ENCODE measurements at regions not wholly inside any gene's neighbourhood (a gene's known extent, or its start where the extent isn't known, plus 50 kb on each side); places are given as distances from the start of the nearest gene placed in this dataset.

GRCh38 chr18:75548353-75548905 is 120.9 kb upstream of the SMIM21 start:
- no peak overlapping the region for H3K4me3 ChIP-seq (ENCODE audit: low read depth, low read length)
- DNase-seq (ENCODE audit: low read depth): no peak

DNA sequence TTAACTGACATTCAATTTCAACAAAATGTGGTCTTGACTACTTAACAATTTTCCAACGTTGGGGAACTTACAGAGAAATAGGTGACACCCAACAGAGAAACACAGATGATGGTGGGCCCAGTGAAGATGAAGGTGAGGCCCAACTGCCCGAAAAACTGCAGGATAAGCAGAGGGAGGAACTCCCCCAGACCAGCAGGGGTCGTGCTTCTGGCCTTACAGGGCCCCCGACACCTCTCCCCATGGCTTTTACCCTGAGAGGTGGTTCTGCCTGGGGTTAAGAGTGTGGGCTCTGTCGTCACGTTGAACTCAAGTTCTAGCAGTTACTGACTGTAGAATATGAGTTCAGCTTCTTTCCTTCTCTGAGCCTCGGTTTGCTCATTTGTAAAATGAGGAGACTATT is 119.5 kb upstream of the SMIM21 start:
- H3K4me3 ChIP-seq (ENCODE audit: low read depth, low read length): no peak overlapping the region
- no peak for DNase-seq (ENCODE audit: low read depth)

DNA sequence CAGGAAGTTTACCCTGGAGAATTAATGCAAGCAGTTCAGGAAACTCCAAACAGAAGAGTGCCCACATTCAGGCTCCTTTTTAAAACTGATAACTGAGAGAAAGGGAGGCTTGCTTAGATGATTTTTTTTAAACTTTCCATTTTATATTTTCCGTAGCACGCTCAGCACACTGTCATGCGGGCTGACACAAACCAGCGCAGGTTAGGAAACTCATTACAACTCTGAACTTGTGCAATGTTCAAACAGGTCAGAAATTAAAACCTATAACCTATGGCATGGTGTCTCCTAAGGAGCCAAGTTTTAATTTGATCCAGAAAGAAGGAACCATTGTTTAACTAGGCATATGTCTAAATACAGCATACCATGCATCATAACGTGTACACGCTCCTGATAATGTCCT is 117.7 kb upstream of the SMIM21 start:
- no peak overlapping the region for H3K4me3 ChIP-seq (ENCODE audit: low read depth, low read length)
- DNase-seq (ENCODE audit: low read depth): no peak

GRCh38 chr18:75544496-75544895 is 117.0 kb upstream of the SMIM21 start:
- DNase-seq (ENCODE audit: low read depth): peak; percentile 13
- no peak overlapping the region for H3K4me3 ChIP-seq (ENCODE audit: low read depth, low read length)

DNA sequence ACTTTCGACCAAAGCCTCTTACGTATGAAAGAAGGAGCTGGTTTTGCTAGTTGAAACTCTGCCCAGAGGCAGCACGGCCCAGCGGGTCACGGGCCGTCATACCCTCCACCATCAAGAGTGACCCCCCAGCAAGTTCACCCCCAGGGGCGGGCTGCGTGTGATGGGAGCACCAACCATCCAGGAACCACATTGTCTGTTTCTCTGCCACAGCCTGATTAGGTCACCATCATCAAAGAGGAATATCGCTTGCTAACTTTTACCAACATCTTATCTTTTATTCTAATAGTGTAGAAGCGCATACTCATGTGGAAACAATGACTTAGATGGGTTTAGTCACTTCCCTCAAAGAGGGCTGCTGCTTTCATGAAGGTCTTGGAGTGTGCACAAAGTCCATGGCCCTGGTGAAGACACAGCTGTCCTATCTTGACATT is 116.6 kb upstream of the SMIM21 start:
- no peak overlapping the region for H3K4me3 ChIP-seq (ENCODE audit: low read depth, low read length)
- DNase-seq (ENCODE audit: low read depth): no peak

DNA sequence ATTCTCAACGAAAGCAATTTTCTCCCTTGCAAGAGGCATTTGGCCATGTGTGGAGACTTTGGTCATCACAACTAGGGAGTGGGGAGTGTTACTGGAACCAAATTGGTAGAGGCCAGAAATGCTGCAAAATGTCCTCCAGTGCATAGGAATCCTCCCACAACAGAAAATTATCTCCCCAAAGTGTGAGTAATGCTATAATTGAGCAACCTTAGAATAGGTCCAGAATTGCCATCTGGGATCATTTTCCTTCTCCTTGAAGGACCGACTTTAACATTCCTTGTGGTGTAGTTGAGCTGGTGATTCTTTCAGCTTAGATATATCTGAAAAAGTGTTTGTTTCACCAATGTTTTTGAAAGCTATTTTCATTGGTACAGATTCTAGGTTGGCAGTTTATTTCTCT is 111.2 kb upstream of the SMIM21 start:
- DNase-seq (ENCODE audit: low read depth): peak; percentile 26
- H3K4me3 ChIP-seq (ENCODE audit: low read depth, low read length): no peak overlapping the region

GRCh38 chr18:75533950-75534349 is 106.4 kb upstream of the SMIM21 start:
- DNase-seq (ENCODE audit: low read depth): peak; percentile 10
- H3K4me3 ChIP-seq (ENCODE audit: low read depth, low read length): no peak overlapping the region

DNA sequence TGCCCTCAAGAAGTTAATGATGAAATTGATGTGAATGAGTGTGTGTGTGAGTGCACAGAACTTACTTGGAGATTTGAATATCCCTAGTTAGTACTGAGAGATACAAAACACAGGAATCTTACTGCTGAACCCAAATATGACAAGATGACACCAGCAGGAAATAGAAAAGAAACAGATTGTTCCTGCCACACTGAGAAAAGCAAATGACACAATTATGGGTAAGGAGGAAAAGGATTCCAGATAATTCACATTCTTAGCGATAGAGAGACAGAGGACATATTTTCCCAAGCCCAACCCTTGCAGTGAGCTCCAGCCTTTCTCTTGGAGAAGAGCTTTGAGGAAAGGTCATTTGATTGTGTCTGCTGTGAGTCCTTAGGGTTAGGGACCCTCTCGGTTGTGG is 105.7 kb upstream of the SMIM21 start:
- H3K4me3 ChIP-seq (ENCODE audit: low read depth, low read length): no peak overlapping the region
- DNase-seq (ENCODE audit: low read depth): no peak

DNA sequence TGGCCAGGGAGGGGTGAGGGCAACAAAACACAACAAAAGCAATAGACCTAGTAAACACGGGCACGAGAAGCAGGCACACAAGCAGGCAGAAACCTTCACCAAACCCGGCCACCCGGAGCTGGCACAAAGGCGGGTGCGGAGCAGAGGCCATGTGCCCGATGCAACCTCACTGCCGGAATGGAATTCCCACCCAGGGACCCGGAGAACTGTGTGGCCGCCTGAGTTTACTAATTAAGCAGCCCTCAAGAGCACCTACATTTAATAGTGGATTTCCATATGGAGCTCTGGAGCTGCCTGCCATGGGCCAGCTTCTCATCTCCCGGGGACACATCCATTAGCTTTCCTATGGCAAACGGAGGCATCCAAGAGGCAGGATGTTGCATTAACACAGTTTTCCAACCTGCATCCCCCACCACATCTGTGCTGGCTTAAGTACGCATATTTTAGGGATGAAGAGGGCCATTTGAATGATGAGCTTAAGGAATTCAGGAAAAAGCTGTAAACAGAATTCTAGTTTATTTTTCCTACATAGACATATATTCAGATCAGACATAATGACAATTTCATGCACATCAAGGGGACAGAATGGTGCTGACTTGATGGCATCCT is 104.5 kb upstream of the SMIM21 start:
- no peak for DNase-seq (ENCODE audit: low read depth)
- H3K4me3 ChIP-seq (ENCODE audit: low read depth, low read length): no peak overlapping the region

DNA sequence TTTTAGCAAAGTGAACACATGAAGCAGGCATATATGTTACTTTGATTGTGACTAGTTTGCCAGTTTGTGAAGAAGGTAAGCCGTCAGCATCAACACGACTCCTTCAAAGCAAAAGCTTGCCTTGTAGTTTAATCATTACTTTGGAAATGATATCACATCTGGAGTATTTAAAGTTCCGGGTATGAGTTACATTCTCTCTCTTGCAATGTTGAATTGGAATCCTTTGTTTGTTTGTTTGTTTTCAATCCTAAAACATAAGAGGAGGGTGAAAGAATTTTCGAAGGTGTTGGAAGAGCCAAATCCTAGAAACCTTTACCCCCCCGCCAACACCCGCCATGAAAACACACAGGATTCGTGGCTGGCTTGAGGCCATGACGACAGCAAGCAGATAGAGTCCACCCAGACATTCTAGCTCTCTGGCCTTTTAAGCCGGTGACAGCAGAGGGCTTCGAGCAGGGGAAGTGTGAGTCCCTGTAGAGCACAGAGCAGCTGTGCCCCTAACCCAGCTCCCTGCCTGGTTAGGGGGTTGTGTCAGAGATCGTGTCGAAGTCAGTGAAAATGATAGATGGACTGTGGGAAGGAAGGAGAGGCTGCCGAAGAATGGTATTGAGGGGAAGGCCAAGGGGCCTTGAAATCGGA is 103.8 kb upstream of the SMIM21 start:
- no peak overlapping the region for H3K4me3 ChIP-seq (ENCODE audit: low read depth, low read length)
- DNase-seq (ENCODE audit: low read depth): no peak

DNA sequence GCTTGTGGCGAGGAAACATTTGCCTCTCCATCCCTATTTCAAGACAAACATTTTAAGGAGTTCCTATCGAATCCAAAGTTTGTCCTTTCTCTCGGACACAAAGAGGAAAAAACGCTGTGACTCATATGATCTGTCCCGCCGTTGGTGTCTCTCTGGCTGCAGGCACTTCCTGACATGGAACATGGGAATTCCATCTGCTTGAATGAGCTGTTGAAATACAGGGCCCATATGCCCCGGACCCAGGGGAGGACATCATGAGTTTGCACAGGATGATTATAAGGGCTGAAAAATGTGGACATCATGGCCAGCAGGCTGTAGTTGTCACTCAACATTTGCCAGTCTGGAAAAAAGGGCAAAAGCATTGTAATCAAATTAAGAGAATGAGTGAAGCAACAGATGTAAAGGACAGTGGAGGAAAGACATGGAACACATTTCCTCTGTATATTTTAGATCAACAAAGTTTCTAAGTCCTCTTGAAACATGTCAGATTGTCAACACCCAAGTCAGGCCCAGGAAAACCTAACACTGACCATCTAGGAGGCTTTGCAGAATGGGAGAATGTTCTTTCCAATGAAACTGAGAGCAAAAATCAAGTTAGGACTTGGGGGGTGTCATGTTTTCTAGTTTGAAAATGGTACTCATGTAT is 103.2 kb upstream of the SMIM21 start:
- no peak for DNase-seq (ENCODE audit: low read depth)
- no peak overlapping the region for H3K4me3 ChIP-seq (ENCODE audit: low read depth, low read length)

- H3K4me3 ChIP-seq (ENCODE audit: low read depth, low read length): no peak overlapping the region
- no peak for DNase-seq (ENCODE audit: low read depth)
Measured at GRCh38 chr18:75530118-75530517, 102.6 kb upstream of the SMIM21 start.

DNA sequence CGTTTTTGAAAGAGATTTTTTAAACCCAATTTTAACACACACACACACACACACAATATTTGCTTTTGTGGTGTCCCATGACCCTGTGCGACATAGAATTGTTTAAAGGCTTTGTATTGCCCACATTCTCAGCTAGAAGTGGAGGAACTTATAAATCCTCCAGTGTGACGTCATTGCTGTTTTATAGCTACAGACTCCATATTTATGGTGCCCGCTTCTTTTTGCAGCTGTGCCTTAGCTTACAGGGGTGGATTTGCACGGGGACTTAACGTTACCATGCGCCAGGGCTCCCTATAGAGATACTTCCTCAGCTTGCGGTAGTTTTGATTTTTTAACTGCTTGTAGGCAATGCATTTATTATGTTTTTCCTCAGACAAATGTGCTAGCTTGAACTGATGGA is 101.9 kb upstream of the SMIM21 start:
- no peak for DNase-seq (ENCODE audit: low read depth)
- H3K4me3 ChIP-seq (ENCODE audit: low read depth, low read length): no peak overlapping the region

DNA sequence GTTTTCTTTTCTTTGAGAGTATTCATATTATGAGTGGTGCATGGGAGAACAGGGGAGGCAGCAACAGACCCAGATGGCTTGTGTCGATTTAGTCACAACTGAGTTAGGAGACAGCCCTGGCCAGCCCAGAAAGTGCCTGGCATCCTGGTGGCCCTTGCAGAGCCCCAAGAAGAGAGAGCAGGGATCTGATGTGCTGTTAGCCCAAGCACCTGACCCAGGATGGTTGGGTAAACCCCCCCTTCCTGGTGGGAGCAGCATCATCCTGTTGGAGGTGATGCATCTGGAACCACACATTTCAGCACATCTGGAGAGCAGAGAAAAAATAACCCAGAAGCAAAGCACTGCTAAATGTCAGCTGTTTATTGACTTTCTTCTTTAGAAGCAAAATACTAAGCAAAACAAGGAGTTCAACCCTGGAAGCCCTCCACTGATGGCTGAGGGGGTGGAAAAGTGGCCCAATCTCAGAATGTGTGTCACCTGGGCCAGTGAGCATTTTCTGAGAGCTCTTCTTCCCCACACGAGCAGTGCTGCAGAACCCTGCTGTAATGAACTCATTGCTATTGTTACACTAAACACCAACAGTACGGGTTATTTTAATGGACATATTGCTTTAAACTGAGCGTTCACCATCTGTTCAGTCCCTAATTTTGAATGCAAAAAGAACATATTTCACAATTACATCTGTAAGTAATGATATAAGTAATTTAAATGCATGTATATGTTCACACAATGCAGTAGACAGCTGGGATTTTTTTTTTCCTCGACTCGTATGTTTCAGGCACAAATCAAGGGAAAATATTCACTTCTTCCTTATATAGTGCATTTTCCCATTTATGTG is 100.6 kb upstream of the SMIM21 start:
- H3K4me3 ChIP-seq (ENCODE audit: low read depth, low read length): no peak overlapping the region
- no peak for DNase-seq (ENCODE audit: low read depth)

DNA sequence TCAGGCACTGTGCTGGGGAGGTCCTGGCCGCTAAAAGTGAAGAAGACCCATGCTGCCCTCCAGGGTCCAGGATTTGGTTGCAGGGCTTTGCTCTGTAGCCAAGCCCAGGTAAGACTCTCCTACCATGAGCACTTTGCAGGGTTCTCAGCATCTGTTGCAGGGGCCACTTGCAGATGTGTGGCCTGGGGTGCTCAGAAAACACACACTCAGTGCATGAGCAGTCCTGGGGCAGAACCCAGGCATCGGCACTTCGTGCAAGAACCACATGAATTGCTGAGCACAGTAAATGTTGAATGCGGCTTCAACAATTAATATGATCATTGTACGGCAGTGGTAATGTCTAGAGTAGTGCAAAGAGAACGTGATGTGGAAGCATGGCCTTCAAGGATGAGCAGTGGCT is 98.5 kb upstream of the SMIM21 start:
- H3K4me3 ChIP-seq (ENCODE audit: low read depth, low read length): no peak overlapping the region
- no peak for DNase-seq (ENCODE audit: low read depth)

DNA sequence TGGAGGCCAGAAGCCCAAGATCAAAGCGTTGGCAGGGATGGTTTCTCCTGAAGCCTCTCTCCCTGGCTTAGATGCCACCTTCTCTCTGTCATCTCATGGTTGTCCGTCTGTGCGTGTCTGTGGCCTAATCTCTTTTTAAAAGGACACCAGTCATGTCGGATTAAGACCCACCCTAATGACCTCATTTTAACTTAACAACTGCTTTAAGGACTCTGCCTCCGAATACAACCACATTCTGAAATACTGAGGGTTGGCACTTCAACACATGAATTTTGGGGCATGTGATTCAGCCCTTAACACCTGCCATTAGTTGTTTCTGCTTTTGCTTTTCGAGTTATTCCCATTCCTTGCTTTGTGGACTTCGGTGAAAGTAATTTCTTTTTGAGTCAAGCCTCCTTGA is 97.8 kb upstream of the SMIM21 start:
- DNase-seq (ENCODE audit: low read depth): no peak
- no peak overlapping the region for H3K4me3 ChIP-seq (ENCODE audit: low read depth, low read length)

- H3K4me3 ChIP-seq (ENCODE audit: low read depth, low read length): no peak overlapping the region
- no peak for DNase-seq (ENCODE audit: low read depth)
Measured at GRCh38 chr18:75524841-75525240, 97.3 kb upstream of the SMIM21 start.

GRCh38 chr18:75524181-75524580 is 96.7 kb upstream of the SMIM21 start:
- no peak for DNase-seq (ENCODE audit: low read depth)
- no peak overlapping the region for H3K4me3 ChIP-seq (ENCODE audit: low read depth, low read length)

GRCh38 chr18:75521816-75522215 is 94.3 kb upstream of the SMIM21 start:
- H3K4me3 ChIP-seq (ENCODE audit: low read depth, low read length): no peak overlapping the region
- no peak for DNase-seq (ENCODE audit: low read depth)

DNA sequence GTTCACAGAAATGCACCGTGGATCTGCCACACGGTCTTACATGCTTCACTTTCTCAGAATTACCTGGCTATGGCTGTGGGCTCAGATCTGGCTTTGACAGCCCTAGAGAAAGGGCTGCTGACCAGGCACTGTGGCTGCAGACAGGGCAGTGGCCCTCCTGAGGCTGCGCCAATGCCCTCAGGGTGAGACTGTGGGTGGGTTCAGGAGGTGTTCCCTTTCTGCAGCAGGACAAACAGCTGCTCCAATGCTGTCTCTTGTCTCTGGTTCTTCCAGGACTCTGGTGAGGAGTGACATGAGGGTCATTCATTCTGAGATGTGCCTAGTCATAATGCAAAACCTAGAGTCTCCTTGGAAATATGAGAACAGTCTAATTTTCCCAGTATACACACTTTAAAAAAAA is 90.5 kb upstream of the SMIM21 start:
- DNase-seq (ENCODE audit: low read depth): no peak
- H3K4me3 ChIP-seq (ENCODE audit: low read depth, low read length): no peak overlapping the region
